ENCODE measurements at regions not wholly inside any gene's neighbourhood (a gene's known extent, or its start where the extent isn't known, plus 50 kb on each side); places are given as distances from the start of the nearest gene placed in this dataset.

DNA sequence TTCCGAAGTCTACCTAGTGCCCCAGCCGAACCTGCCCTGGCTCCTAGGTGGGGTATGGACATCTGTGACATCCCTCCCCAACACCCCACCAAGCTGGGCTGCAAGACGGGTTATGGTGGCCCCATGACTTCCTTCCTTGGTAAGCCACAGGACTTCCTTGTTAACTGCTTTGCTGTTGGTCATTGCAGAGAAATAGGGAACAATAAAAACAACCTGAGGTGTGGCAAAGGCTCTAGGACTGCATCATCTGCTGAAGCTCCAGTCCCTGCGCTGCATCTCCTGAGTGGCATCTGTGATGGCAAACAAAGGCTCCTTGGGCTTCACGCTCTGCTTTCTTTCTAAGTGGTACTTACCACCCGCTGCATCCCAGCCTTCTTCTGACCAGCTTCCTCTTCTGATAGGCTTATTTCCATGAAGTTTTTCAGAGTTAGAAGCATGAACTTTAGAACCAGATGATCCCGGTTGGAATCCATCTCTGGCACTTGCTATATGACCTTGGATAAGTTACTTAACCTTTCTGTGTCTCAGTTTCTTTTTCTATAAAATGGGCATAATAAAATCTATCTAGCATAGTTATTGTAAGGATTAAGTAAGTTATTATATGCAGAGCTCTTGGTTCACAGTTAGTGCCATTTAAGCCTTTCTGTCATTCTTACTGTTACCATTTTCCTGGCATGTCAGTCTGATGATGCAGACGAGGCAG is 216.8 kb downstream of the RPS24 start:
- DNase-seq: no peak

DNA sequence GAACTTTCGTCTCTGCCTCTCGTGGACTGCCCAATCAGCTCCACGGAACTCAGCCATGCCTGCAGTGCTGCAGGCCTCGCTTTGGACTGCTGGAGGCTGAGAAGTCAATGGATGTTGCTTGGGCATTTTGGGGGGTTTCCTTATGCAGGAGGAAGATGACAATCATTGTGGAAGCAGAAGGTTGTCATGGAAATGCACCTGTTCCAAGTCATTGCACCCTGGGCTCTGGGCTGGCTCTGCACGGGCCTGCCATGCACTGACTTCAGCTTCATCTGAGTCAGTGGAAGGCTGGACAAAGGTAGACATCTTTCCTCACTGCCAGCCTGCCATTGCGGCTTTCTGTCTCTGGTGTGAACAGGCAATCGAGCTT is 217.3 kb downstream of the RPS24 start:
- DNase-seq: no peak

DNA sequence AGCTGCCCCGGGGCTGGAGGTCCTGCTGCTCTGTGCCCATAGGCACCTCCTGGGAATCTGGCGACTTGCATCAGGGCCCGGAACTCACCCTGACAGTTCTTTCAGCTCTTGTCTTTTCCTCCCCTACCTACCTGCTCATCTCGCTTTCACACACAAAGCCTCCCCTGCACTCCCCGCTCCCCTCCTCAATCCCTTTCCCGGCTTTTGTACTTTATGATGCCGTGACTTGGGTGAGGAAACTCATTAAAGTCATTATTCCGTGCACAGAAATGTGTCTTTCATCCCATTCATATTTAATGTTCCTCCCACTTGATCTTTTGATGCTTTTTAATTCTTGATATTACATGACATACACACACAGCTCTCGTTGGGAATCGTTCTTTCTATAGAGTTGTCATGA is 218.6 kb downstream of the RPS24 start:
- DNase-seq: no peak

DNA sequence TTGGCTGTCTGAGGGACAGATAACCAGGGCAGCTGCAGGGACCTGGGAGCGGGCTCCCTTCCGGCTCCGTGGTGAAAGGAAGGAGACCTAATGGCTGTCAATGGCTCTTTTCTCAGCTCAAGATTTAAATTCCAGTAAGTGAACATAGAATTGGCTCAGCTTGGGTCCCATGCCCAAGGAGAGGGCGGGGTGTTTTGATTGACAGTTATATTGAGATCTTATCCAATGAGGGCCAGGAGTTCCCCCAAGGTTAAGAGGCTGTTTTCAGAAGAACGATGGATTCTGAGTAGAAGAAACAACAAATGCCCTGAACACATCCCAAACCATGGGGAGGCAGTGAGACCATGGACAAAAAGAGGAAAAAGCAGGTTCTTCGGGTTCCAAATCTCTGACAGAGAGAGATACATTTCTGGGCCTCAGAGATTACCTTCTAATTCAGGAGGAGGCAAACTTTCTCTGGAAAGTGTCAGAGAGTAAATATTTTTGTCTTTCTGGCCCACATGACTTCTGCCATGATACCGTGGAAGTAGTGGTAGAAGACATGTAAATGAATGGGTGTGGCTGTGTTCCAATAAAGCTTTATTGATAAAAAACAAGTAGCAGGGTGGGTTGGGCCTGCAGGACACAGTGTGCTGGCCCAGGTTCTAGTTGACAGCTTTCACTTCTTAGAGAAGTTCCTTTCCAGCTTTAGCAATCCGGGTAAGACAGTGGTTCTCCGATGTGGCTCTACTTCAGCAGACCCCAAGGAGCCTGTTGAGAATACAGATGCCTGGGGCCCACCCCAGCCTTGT is 219.6 kb downstream of the RPS24 start:
- DNase-seq: no peak

GRCh38 chr10:78254013-78254412 is 220.3 kb downstream of the RPS24 start:
- no peak for DNase-seq

- no peak for DNase-seq
These were observed 221.6 kb downstream of the RPS24 start for GRCh38 chr10:78255214-78255613.

DNA sequence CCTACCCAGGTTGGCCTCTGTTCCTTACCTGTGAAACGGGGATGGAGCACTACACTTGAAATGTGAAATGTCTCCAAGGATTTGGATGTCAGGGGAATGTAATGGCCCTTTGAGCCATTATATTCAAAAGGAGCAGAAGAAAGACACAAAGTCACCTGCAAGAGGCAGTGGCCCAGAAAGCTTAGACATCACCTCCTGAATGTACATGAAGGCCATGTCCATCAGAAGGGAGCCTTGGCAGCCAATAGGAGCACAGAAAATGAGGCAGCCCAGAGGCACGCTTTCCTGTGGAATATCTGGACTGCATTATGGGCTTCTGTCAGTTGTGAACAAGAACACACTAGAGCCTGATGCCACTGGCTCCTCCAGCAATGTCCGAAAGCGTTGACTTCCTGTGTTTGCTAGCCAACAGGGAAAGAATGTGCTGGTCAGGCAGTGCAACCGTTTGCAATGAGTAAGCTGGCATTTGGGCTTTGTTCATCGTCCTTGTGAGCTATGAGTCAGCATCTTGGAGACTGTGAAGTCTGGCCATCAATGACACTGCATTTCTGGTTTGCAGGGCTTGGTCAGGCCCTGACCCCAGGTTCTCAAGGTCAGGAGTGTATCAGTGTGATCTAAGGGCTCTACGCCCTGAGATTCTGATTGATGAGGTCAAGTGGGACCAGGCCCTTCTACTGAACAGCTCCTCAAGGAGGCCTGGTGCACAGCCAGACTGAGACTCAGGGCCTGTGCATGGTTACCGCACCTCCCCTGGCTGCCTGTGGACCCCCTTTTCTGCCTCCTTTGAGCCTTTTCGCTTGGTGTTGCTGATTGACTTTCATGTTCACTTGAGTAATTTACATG is 222.4 kb downstream of the RPS24 start:
- no peak for DNase-seq

DNA sequence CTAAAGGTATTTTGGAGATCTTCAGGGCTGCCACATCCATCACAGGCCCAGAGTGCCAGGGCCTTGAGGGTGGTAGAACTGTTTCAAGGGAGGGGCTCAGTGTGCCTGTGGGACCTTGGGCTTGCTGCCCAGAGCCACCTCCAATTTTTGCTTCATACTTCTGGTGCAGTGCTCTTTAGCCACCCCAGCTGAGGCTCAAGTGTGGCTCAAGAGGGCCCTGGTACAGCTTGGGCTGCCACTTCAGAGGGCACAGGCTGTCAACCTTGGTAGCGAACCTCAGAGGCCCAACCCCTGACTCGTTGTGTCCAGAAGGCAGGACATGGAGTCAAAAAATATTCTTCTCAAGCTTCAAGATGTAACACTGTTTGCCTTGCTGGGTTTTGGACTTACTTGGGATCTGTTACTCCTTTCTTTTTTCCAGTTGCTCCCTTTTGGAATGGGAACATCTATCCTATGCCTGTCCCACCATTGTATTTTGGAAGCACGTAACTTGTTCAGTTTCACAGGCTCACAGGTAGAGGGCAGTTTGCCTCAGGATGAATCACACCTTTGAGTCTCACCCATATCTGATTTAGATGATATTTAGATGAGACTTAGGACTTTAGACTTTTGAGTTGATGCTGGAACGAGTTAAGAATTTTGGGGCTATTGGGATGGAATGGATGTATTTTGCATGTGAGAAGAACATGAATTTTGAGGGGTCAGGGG is 224.8 kb downstream of the RPS24 start:
- no peak for DNase-seq

GRCh38 chr10:78259391-78259790 is 225.7 kb downstream of the RPS24 start:
- DNase-seq: no peak

- DNase-seq: no peak
These were observed 226.5 kb downstream of the RPS24 start for GRCh38 chr10:78260141-78260540.

DNA sequence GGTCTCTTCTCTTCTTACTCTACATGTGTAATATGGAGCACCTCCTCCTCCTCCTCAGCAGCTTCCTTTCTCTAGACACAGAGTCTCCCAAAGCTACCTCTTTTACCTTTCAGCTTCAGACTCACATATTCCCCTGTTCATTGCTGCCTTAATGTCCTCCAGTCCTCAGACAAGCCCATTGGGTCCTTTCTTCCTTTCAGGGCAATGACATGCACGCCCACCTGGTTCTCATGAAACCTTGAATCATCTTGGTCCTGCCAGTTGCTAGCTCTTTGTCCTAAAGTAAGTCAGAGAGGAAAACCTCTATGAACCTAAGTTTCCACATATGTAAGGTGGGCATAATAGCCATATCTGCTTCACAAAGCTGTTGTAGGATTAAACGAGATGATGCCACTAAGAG is 227.0 kb downstream of the RPS24 start:
- no peak for DNase-seq

DNA sequence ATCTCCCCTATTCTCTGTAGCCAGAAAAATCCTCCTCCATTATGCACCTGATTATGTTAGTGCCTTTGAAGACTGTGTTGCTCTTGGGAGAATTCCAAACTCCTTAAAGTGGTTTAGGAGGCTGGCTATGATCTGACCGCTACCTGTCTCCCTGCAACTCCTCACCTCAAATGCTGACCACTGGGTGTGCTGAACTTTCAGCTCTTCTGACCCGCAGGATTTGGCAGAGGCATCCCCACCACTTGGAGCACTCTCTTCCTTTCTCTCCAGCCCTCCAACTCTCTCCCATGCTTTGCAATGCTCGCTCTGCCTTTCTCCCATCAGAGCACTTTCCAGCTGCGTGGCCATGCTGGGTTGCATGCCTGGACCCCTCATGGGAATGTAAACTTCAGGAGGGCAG is 227.6 kb downstream of the RPS24 start:
- no peak for DNase-seq

- no peak for DNase-seq
These were observed 229.2 kb downstream of the RPS24 start for GRCh38 chr10:78262860-78263259.

DNA sequence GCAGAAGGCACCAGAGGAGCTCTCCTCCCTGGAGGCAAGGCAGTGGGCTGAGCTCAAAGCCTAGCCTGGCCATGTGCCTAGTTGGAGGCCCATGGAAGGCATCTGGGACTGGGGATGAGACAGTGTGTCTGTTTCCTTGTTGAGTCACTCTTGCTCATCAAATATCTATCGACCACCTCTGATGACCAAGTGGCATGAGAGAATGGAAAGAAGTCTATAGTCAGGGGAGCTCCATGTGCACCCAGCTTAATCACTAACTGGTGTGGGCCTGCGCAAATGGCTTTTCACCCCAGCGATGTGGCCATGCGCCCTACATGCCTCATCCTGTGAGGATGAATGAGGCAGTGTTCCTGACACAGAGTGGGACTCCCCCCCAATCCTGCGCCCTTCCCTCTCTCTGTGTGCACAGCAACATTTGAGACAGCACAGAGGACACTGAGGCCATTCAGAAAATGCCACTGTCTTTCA is 229.9 kb downstream of the RPS24 start:
- DNase-seq: no peak

DNA sequence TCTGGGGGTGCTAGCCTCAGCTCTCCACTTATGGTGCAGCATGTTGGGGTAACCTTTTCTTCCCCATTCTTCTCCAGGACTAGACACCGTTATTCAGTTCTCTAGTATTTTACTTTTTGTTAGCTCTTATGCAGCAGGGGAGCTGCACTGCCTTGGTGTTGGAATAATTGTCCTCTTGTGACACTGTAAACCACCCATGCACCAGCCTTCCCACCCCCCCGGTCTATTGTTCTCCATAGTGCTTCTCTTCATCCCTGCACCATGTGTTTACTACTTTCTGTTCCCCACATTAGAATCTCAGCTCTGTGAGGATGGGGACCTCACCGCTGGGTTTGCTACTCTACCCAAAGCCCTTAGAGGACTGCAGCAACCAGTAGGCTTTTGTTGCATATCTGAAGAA is 230.7 kb downstream of the RPS24 start:
- DNase-seq: no peak

DNA sequence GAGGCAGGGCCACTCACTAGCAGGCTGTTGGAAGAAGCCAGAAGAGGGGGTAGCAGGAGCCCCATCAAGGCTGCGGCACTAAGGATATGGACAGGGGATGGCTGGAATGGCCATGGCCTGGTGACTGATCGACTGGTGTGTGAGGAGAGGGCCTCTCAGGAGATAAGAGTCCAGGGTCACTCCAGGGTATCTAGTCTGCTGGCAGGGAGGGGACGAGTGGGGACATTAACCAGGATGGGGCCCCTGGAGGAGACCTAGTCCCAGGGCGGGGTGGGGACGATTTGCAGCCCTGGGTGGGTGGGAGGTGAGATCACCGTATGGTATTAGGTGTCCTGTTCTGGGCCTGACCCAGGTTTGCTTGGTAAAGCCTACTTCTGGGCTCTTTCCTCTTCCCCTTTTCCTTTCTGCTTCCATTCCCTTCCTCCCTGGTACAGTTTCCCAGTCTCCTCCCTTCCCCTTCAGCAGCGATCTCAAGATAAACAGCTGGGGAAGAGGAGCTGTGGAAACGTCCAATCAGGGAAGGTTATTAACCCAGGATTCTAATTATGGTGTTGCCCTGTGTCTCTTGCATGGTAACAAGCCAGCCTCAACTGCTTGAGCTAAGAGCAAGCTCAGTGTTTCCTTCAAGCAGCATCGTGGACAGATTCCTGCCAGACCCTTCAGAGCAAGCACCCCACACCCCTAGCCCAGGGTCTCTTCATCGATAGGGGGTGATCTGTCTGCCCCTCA is 233.2 kb downstream of the RPS24 start:
- DNase-seq: no peak

- no peak for DNase-seq
These were observed 233.9 kb downstream of the RPS24 start for GRCh38 chr10:78267598-78267997.

- no peak for DNase-seq
These were observed 235.4 kb downstream of the RPS24 start for GRCh38 chr10:78269060-78269459.

- no peak for DNase-seq
These were observed 238.7 kb downstream of the RPS24 start for GRCh38 chr10:78272329-78272728.

GRCh38 chr10:78274491-78274890 is 240.8 kb downstream of the RPS24 start:
- DNase-seq: no peak

DNA sequence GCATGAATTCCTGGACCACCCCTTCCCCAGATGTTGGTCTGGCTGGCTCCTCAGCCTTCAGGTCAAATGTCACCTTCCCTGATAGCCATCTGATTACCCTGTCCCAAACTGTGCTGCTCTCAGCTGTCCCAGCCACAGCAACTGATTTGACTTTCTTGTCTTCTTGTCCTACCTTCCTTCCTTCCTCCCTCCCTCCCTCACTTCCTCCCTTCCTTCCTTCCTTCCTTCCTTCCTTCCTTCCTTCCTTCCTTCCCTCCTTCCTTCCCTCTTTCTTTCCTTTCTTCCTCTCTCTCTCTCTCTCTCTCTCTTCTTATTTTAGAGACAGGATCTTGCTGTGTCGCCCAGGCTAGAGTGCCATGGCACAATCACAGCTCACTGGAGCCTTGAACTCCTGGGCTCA is 242.5 kb downstream of the RPS24 start:
- DNase-seq: no peak
